ENCODE measurements at regions not wholly inside any gene's neighbourhood (a gene's known extent, or its start where the extent isn't known, plus 50 kb on each side); places are given as distances from the start of the nearest gene placed in this dataset.
"Not testable (repeated sequence)": the region's sequence is repeated elsewhere in the genome, so short reads cannot be mapped to it uniquely, and the experiment has no call there.

- no peak for DNase-seq
These were observed 97.9 kb downstream of the PLCE1 start for GRCh38 chr10:94091649-94092048.

GRCh38 chr10:94092848-94093247 is 99.1 kb downstream of the PLCE1 start:
- DNase-seq: no peak

- no peak for DNase-seq
These were observed 99.7 kb downstream of the PLCE1 start for GRCh38 chr10:94093286-94093905.

- no peak for DNase-seq
These were observed 100.8 kb downstream of the PLCE1 start for GRCh38 chr10:94094540-94094939.

- no peak for DNase-seq
These were observed 103.9 kb downstream of the PLCE1 start for GRCh38 chr10:94097656-94098055.

GRCh38 chr10:94098896-94099295 is 105.2 kb downstream of the PLCE1 start:
- no peak for DNase-seq

GRCh38 chr10:94101894-94102293 is 108.2 kb downstream of the PLCE1 start:
- no peak for DNase-seq

- DNase-seq: no peak
These were observed 108.7 kb downstream of the PLCE1 start for GRCh38 chr10:94102436-94102835.

GRCh38 chr10:94103192-94103591 is 109.5 kb downstream of the PLCE1 start:
- no peak for DNase-seq

GRCh38 chr10:94103801-94104221 is 110.1 kb downstream of the PLCE1 start:
- DNase-seq: no peak

- DNase-seq: no peak
These were observed 110.7 kb downstream of the PLCE1 start for GRCh38 chr10:94104316-94105000.

GRCh38 chr10:94105226-94105625 is 111.5 kb downstream of the PLCE1 start:
- no peak for DNase-seq

GRCh38 chr10:94107191-94107590 is 113.5 kb downstream of the PLCE1 start:
- DNase-seq: no peak

- no peak for DNase-seq
These were observed 114.5 kb downstream of the PLCE1 start for GRCh38 chr10:94108200-94108599.

- DNase-seq: no peak
These were observed 117.6 kb downstream of the PLCE1 start for GRCh38 chr10:94111367-94111766.

- no peak for DNase-seq
These were observed 118.6 kb downstream of the PLCE1 start for GRCh38 chr10:94112321-94112720.

- DNase-seq: no peak
These were observed 122.0 kb downstream of the PLCE1 start for GRCh38 chr10:94115725-94116124.

- DNase-seq: no peak
These were observed 123.1 kb downstream of the PLCE1 start for GRCh38 chr10:94116848-94117247.

- DNase-seq: no peak
These were observed 128.5 kb downstream of the PLCE1 start for GRCh38 chr10:94122211-94122610.

- DNase-seq: no peak
These were observed 129.7 kb downstream of the PLCE1 start for GRCh38 chr10:94123258-94123995.

- DNase-seq: not testable (repeated sequence)
These were observed 130.4 kb downstream of the PLCE1 start for GRCh38 chr10:94124147-94124546.

GRCh38 chr10:94125268-94125667 is 131.5 kb downstream of the PLCE1 start:
- not testable (repeated sequence) for DNase-seq

GRCh38 chr10:94125856-94126255 is 132.1 kb downstream of the PLCE1 start:
- no peak for DNase-seq
